ENCODE measurements at regions not wholly inside any gene's neighbourhood (a gene's known extent, or its start where the extent isn't known, plus 50 kb on each side); places are given as distances from the start of the nearest gene placed in this dataset.

DNA sequence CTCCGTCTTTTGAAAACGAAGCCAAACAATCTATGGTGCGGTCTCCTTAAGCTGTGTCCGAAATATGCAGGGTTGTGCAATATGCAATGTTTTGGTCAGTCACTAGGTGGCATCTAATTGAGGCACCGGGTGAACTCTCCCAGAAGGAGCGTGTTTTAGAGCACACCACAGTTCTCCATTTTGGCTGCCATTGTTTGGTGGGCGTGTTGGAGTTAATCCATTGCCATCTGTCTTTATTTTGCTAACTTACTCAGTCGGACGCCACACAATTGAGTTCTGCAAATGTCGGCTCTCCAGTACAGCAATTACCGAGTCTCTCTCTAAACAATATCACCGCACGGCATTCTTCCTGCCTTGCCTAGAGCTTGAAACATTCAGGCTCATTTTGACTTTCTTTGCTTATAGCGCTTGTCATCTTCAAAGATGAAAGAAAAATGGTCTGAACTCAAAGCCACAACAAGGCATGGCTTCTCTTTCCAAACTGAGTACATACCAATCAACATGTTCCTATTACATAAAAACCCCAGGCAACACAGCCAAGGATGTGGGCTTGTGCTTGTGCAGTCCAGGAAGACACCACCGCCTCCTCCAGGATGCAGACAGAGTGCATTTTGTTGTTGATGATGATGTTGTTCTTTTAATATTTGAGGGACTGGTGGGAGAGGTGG, 182.0 kb upstream of the SERP2 start:
- Histone ChIP-seq H3K27me3 (no peaks in the 10 kb centered on the region), H3K9me3 (no peaks in the 10 kb centered on the region), H3K36me3 (no peaks in the 10 kb centered on the region), H3K27ac (peak overlapping the region; percentile 42 to 51), H3K4me1 (no peaks in the 10 kb centered on the region), H3K4me3 (peak overlapping the region in 1 of 2 donors; percentile 14)
- intact Hi-C loops (cut with DNase I; ENCODE audit: low total_unique reads): no loop called here
- TF ChIP-seq, protein P1, sequence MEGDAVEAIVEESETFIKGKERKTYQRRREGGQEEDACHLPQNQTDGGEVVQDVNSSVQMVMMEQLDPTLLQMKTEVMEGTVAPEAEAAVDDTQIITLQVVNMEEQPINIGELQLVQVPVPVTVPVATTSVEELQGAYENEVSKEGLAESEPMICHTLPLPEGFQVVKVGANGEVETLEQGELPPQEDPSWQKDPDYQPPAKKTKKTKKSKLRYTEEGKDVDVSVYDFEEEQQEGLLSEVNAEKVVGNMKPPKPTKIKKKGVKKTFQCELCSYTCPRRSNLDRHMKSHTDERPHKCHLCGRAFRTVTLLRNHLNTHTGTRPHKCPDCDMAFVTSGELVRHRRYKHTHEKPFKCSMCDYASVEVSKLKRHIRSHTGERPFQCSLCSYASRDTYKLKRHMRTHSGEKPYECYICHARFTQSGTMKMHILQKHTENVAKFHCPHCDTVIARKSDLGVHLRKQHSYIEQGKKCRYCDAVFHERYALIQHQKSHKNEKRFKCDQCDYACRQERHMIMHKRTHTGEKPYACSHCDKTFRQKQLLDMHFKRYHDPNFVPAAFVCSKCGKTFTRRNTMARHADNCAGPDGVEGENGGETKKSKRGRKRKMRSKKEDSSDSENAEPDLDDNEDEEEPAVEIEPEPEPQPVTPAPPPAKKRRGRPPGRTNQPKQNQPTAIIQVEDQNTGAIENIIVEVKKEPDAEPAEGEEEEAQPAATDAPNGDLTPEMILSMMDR (IDR thresholded peaks at IDR 0.05): peak; percentile 51 to 81 (median 75)
- no peak for TF ChIP-seq POLR2A (IDR thresholded peaks at IDR 0.05)
- peak; percentile 42 to 54 for DNase-seq

DNA sequence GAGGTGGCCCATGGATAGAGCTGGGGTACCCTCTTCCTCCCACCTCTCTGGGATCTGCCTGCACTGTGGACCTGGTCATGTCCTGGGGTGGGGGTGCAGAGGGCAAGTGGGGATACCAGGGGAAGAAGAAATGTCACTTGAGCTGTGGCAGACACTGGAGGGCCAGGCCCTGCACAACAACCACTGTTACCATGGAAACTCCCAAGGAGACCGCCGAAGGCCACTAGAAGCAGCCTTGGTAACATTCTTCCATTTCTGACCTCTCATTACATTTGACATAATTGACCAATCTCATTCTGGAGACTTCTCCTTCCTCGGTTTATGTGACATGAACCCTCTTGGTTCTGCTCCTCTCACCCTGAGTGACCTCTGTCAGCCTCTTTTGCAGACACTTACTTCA, 179.9 kb upstream of the SERP2 start:
- no peak overlapping the region for H3K27ac ChIP-seq
- H3K36me3 ChIP-seq: no peaks in the 10 kb centered on the region
- H3K27me3 ChIP-seq: no peaks in the 10 kb centered on the region
- H3K9me3 ChIP-seq: no peaks in the 10 kb centered on the region
- no peaks in the 10 kb centered on the region for H3K4me1 ChIP-seq
- TF ChIP-seq, protein P1 (IDR thresholded peaks at IDR 0.05): no peak
- no peak for TF ChIP-seq POLR2A (IDR thresholded peaks at IDR 0.05)
- no peak for DNase-seq
- intact Hi-C loops (cut with DNase I; ENCODE audit: low total_unique reads): no loop called here
- no peak overlapping the region for H3K4me3 ChIP-seq

DNA sequence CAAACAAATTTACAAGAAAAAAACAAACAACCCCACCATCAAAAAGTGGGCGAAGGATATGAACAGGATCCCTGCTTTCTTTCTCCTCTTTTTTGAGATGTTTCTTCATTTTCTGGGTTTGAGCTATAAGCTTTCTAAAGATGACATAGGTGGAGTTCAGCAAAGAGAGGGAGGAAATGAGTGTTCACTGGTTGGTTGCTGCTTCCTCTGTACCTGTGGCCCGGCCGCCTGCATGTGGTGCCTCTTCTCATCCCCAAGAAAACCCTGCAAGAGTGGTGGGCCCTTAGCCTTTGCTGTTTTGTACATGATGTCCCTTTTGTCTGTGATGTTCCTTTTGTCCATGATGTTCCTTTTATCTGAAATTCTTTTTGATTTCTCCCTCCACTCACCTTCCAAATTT, 178.4 kb upstream of the SERP2 start:
- H3K4me1 ChIP-seq: no peaks in the 10 kb centered on the region
- no peaks in the 10 kb centered on the region for H3K27me3 ChIP-seq
- no peaks in the 10 kb centered on the region for H3K36me3 ChIP-seq
- no peak overlapping the region for H3K27ac ChIP-seq
- no peak for DNase-seq
- intact Hi-C loops (cut with DNase I; ENCODE audit: low total_unique reads): no loop called here
- TF ChIP-seq, protein P1 (IDR thresholded peaks at IDR 0.05): no peak
- TF ChIP-seq POLR2A (IDR thresholded peaks at IDR 0.05): no peak
- H3K9me3 ChIP-seq: no peaks in the 10 kb centered on the region
- H3K4me3 ChIP-seq: no peak overlapping the region

DNA sequence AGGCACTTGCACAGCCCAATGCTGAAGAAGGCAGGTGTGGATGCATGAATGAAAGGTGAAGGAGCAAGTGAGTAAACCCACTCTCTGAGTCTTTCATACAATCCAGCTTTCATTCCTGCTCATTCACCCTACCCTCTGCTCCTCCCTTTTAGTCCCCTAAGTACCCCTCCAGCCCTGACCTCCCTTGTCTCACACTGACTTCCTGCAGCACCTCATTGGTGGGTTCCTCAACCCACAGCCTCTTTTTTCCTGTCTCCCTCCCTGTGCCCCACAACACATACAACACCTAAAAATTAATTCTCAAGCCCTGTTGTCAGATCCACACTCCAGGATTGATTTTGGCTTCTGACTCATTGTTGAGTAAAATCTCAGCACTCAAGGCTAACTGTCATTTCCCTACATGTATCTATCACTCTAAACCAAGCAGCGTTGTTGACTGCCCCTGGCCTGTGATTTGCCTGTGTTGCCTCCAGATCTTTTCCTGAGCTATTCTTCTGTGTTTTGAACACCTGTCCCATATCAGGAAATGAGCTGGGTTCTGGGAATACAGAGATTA, 177.3 kb upstream of the SERP2 start:
- Histone ChIP-seq H3K27me3 (no peaks in the 10 kb centered on the region), H3K4me1 (no peaks in the 10 kb centered on the region), H3K4me3 (no peak overlapping the region), H3K9me3 (no peaks in the 10 kb centered on the region), H3K36me3 (no peaks in the 10 kb centered on the region), H3K27ac (no peak overlapping the region)
- no peak for TF ChIP-seq POLR2A (IDR thresholded peaks at IDR 0.05)
- TF ChIP-seq, protein P1 (IDR thresholded peaks at IDR 0.05): no peak
- no peak for DNase-seq
- intact Hi-C loops (cut with DNase I; ENCODE audit: low total_unique reads): no loop called here

Measured in uterus (tissue), 3 donors.